ENCODE measurements at regions not wholly inside any gene's neighbourhood (a gene's known extent, or its start where the extent isn't known, plus 50 kb on each side); places are given as distances from the start of the nearest gene placed in this dataset.

GRCh38 chr7:14040528-14040927 lies 51.1 kb upstream of the ETV1 start:
- H3K4me3 ChIP-seq (replicated peaks in 1 of 3; ENCODE audit: insufficient read depth in 1 of 3, low read depth in 1 of 3, low read length in 3 of 3): no peak overlapping the region
- H3K27ac ChIP-seq (ENCODE audit: insufficient read depth, low read depth, low read length): no peak overlapping the region
- H2AFZ ChIP-seq (ENCODE audit: low read depth, low read length): no peak overlapping the region
- ChIA-PET CTCF (no interaction called here), POLR2A (no interaction called here)
- intact Hi-C loops (cut with micrococcal nuclease) (no loop called here), dilution Hi-C loops (cut with MboI; ENCODE audit: extremely low pct_ligation_motif_present, low sequenced_read_pairs) (no loop called here)
- H3K4me2 ChIP-seq (ENCODE audit: insufficient read depth, low read length): no peak overlapping the region
- no peaks in the 10 kb centered on the region for H3K79me2 ChIP-seq (ENCODE audit: control insufficient read depth, insufficient read depth, low read length)
- no peaks in the 10 kb centered on the region for H3K9me3 ChIP-seq (replicated peaks; ENCODE audit: control insufficient read depth, insufficient read depth, low read length)
- H4K20me1 ChIP-seq (replicated peaks; ENCODE audit: control insufficient read depth, extremely low read depth, insufficient read depth, low read length): no peaks in the 10 kb centered on the region
- no peak for TF ChIP-seq CTCF (IDR thresholded peaks at IDR 0.05; ENCODE audit: extremely low read depth in 1 of 2, insufficient read depth in 1 of 2, low read depth in 1 of 2, low read length in 2 of 2)
- TF ChIP-seq GATA2 (IDR thresholded peaks at IDR 0.05; ENCODE audit: insufficient read depth, insufficient read length, low read depth, low read length): no peak
- TF ChIP-seq MAX (IDR thresholded peaks at IDR 0.05; ENCODE audit: insufficient read depth, insufficient read length): no peak
- TF ChIP-seq FOS (IDR thresholded peaks at IDR 0.05; ENCODE audit: borderline replicate concordance, insufficient read depth, low read length): no peak
- no peak for TF ChIP-seq MYC (IDR thresholded peaks at IDR 0.05; ENCODE audit: low read depth, low read length)
- TF ChIP-seq POLR2AphosphoS5 (IDR thresholded peaks at IDR 0.05; ENCODE audit: insufficient read depth, low read depth, low read length): no peak
- TF ChIP-seq POLR2A (IDR thresholded peaks at IDR 0.05; ENCODE audit: low read depth, low read length): no peak
- no peak for TF ChIP-seq EZH2 (IDR thresholded peaks at IDR 0.05; ENCODE audit: borderline replicate concordance, low read depth, low read length, severe bottlenecking)
- TF ChIP-seq JUN (IDR thresholded peaks at IDR 0.05; ENCODE audit: borderline replicate concordance, insufficient read depth, insufficient read length, low read depth): no peak
- no peaks in the 10 kb centered on the region for H3K27me3 ChIP-seq (ENCODE audit: control insufficient read depth in 2 of 2, insufficient read depth in 2 of 2, low read length in 2 of 2)
- no peaks in the 10 kb centered on the region for H3K4me1 ChIP-seq (ENCODE audit: control insufficient read depth, extremely low read depth, insufficient read depth, low read length)
- H3K9ac ChIP-seq (replicated peaks; ENCODE audit: extremely low read depth, insufficient read depth, low read length): no peak overlapping the region
- DNase-seq (ENCODE audit: low read depth, low spot score) (no peak), FAIRE-seq (no peak)
- no peaks in the 10 kb centered on the region for H3K36me3 ChIP-seq (ENCODE audit: control insufficient read depth in 2 of 2, extremely low read depth in 1 of 2, insufficient read depth in 2 of 2, low read length in 2 of 2)
- no peaks in the 10 kb centered on the region for H3K9me1 ChIP-seq (replicated peaks; ENCODE audit: control insufficient read depth, extremely low read depth, insufficient read depth, low read length)
- no TSS peak for BruUV-seq (replicated peaks)

Measured in endothelial cell of umbilical vein (primary cell).